ENCODE measurements at regions not wholly inside any gene's neighbourhood (a gene's known extent, or its start where the extent isn't known, plus 50 kb on each side); places are given as distances from the start of the nearest gene placed in this dataset.

GRCh38 chr22:44406341-44407170 is 91.5 kb downstream of the RTL6 start:
- Histone ChIP-seq H3K79me2 (ENCODE audit: insufficient read depth, low read length) (no peaks in the 10 kb centered on the region), H2AFZ (ENCODE audit: low read depth, low read length, poor library complexity, severe bottlenecking) (no peak overlapping the region), H4K20me1 (ENCODE audit: insufficient read depth) (no peaks in the 10 kb centered on the region), H3K27me3 (ENCODE audit: insufficient read depth, low read length) (no peaks in the 10 kb centered on the region), H3K4me1 (ENCODE audit: control insufficient read depth in 1 of 2, insufficient read depth in 2 of 2, low read length in 2 of 2) (no peaks in the 10 kb centered on the region), H3K9ac (ENCODE audit: low read length) (no peak overlapping the region), H3K36me3 (ENCODE audit: control insufficient read depth in 1 of 2, insufficient read depth in 2 of 2, low read length in 2 of 2) (no peaks in the 10 kb centered on the region), H3K9me3 (ENCODE audit: control insufficient read depth in 1 of 2, insufficient read depth in 1 of 2, low read depth in 1 of 2, low read length in 2 of 2) (no peaks in the 10 kb centered on the region), H3K27ac (ENCODE audit: low read depth, low read length) (no peak overlapping the region), H3K4me3 (replicated peaks in 1 of 2; ENCODE audit: low read depth in 1 of 2, low read length in 2 of 2) (no peak overlapping the region), H3K4me2 (ENCODE audit: low read length) (no peak overlapping the region), H3K9me2 (ENCODE audit: insufficient read depth) (no peaks in the 10 kb centered on the region)
- intact Hi-C loops (cut with micrococcal nuclease) = no loop called here
- TF ChIP-seq REST (IDR thresholded peaks at IDR 0.05; ENCODE audit: low read depth) = no peak
- no peak for TF ChIP-seq FOSL1 (IDR thresholded peaks at IDR 0.05; ENCODE audit: low read depth)
- TF ChIP-seq ZBTB33 (IDR thresholded peaks at IDR 0.05; ENCODE audit: extremely low read depth, insufficient replicate concordance, low read length) = no peak
- no peak for TF ChIP-seq YY1 (IDR thresholded peaks at IDR 0.05; ENCODE audit: extremely low read depth, insufficient replicate concordance, low read depth, low read length)
- no peak for TF ChIP-seq ZFX (IDR thresholded peaks at IDR 0.05)
- no peak for TF ChIP-seq EZH2phosphoT487 (IDR thresholded peaks at IDR 0.05; ENCODE audit: borderline replicate concordance)
- no peak for TF ChIP-seq ELF1 (IDR thresholded peaks at IDR 0.05; ENCODE audit: borderline replicate concordance, low read depth)
- no peak for TF ChIP-seq SRF (IDR thresholded peaks at IDR 0.05; ENCODE audit: low read depth)
- TF ChIP-seq EZH2 (IDR thresholded peaks at IDR 0.05) = no peak
- TF ChIP-seq POLR2AphosphoS5 (IDR thresholded peaks at IDR 0.05; ENCODE audit: low read depth, low read length) = no peak
- TF ChIP-seq JUND (IDR thresholded peaks at IDR 0.05) = no peak
- ChIA-PET POLR2A (no interaction called here), RAD21 (ENCODE audit: low non-redundant PET in 1 of 2, low total read pairs in 2 of 2, uncharacterized antibody in 2 of 2, unreplicated experiment in 2 of 2) (no interaction called here), CTCF (no interaction called here)
- BruUV-seq (replicated peaks) = no TSS peak
- DNase-seq (ENCODE audit: low read depth, low spot score) (no peak), ATAC-seq (no peak)

Data from HCT116 (cell line).